H9 (cell line): ENCODE measurements at regions not wholly inside any gene's neighbourhood (a gene's known extent, or its start where the extent isn't known, plus 50 kb on each side); places are given as distances from the start of the nearest gene placed in this dataset.

Experiments used
- DNase-seq: peaks from one replicate; pipeline ENCODE4 v3.0.0-alpha.2; 2017
- H2AFZ ChIP-seq: one replicate; pipeline ENCODE4 v1.6.1; 2013; ENCODE audit warnings: mild to moderate bottlenecking, low read length, control low read depth, moderate library complexity
- H2AK5ac ChIP-seq: 2 replicates; pipeline ENCODE4 v1.6.1; 2013; ENCODE audit warnings: low read length, control low read depth, mixed read lengths; ENCODE audit not compliant: insufficient read length
- H2BK120ac ChIP-seq: one replicate; pipeline ENCODE4 v1.6.1; 2013; ENCODE audit warnings: low read depth, mild to moderate bottlenecking, low read length, control low read depth, inconsistent platforms; ENCODE audit not compliant: poor library complexity, severe bottlenecking
- H2BK12ac ChIP-seq: 2 replicates; pipeline ENCODE4 v1.6.1; 2013; ENCODE audit warnings: low read length, control low read depth, mixed read lengths, low read depth; ENCODE audit not compliant: insufficient read length
- H2BK15ac ChIP-seq: 2 replicates; pipeline ENCODE4 v1.6.1; 2013; ENCODE audit warnings: low read depth, low read length, control low read depth
- H2BK20ac ChIP-seq: one replicate; pipeline ENCODE4 v1.6.1; 2013; ENCODE audit warnings: low read depth, mild to moderate bottlenecking, low read length, control low read depth, inconsistent platforms; ENCODE audit not compliant: poor library complexity, severe bottlenecking
- H2BK5ac ChIP-seq: 2 replicates; pipeline ENCODE4 v1.6.1; 2013; ENCODE audit warnings: low read length, control low read depth, mixed read lengths; ENCODE audit not compliant: insufficient read length
- H3K14ac ChIP-seq: 2 replicates; pipeline ENCODE4 v1.6.1; 2013; ENCODE audit warnings: low read length, control low read depth; ENCODE audit not compliant: insufficient read depth
- H3K18ac ChIP-seq: 2 replicates; pipeline ENCODE4 v1.6.1; 2013; ENCODE audit warnings: low read depth, mild to moderate bottlenecking, mixed read lengths, low read length, control low read depth; ENCODE audit not compliant: insufficient read length
- H3K23ac ChIP-seq: 2 replicates; pipeline ENCODE4 v1.6.1; 2013; ENCODE audit warnings: low read length, control low read depth, mixed read lengths, low read depth; ENCODE audit not compliant: insufficient read length
- H3K23me2 ChIP-seq: 2 replicates; pipeline ENCODE4 v1.6.1; 2013; ENCODE audit warnings: low read depth, mild to moderate bottlenecking, mixed read lengths, low read length, control low read depth; ENCODE audit not compliant: insufficient read length, poor library complexity, severe bottlenecking
- H3K27ac ChIP-seq: 2 replicates; pipeline ENCODE4 v1.5.1; 2013; ENCODE audit warnings: low read length, control low read depth, mixed read lengths, low read depth; ENCODE audit not compliant: insufficient read length
- H3K27me3 ChIP-seq: 2 replicates; pipeline ENCODE4 v1.6.1; 2013; ENCODE audit warnings: low read length, control low read depth, inconsistent platforms; ENCODE audit not compliant: insufficient read depth
- H3K4ac ChIP-seq: 2 replicates; pipeline ENCODE4 v1.6.1; 2013; ENCODE audit warnings: low read depth, mild to moderate bottlenecking, control low read depth, inconsistent platforms, low read length, moderate library complexity
- H3K4me1 ChIP-seq: 2 replicates; pipeline ENCODE4 v1.6.1; 2013; ENCODE audit warnings: low read length, control low read depth, inconsistent platforms; ENCODE audit not compliant: insufficient read depth
- H3K4me2 ChIP-seq: 2 replicates; pipeline ENCODE4 v1.6.1; 2013; ENCODE audit warnings: low read length, control low read depth, mixed read lengths; ENCODE audit not compliant: insufficient read length, insufficient read depth
- H3K56ac ChIP-seq: 2 replicates; pipeline ENCODE4 v1.6.1; 2013; ENCODE audit warnings: low read depth, mild to moderate bottlenecking, mixed read lengths, low read length, control low read depth; ENCODE audit not compliant: insufficient read length
- H3K79me1 ChIP-seq: 2 replicates; pipeline ENCODE4 v1.6.1; 2013; ENCODE audit warnings: low read depth, mild to moderate bottlenecking, moderate library complexity, low read length, control low read depth, inconsistent platforms; ENCODE audit not compliant: insufficient read depth, poor library complexity, severe bottlenecking
- H3K79me2 ChIP-seq: 2 replicates; pipeline ENCODE4 v1.6.1; 2013; ENCODE audit warnings: low read length, control low read depth, inconsistent platforms; ENCODE audit not compliant: insufficient read depth
- H3K9ac ChIP-seq: 2 replicates; pipeline ENCODE4 v1.6.1; 2013; ENCODE audit warnings: low read length, control low read depth, mixed read lengths; ENCODE audit not compliant: insufficient read length; ENCODE audit errors: extremely low read depth
- H3K9me3 ChIP-seq: one replicate; pipeline ENCODE4 v1.6.1; 2013; ENCODE audit warnings: low read depth, low read length, inconsistent platforms; ENCODE audit not compliant: control insufficient read depth
- H3T11ph ChIP-seq: one replicate; pipeline ENCODE4 v1.6.1; 2013; ENCODE audit warnings: mild to moderate bottlenecking, low read length, control low read depth, inconsistent platforms
- H4K20me1 ChIP-seq: one replicate; pipeline ENCODE4 v1.6.1; 2013; ENCODE audit not compliant: control insufficient read depth, insufficient read length, insufficient read depth
- H4K5ac ChIP-seq: 2 replicates; pipeline ENCODE4 v1.6.1; 2013; ENCODE audit warnings: low read depth, mild to moderate bottlenecking, mixed read lengths, low read length, control low read depth; ENCODE audit not compliant: insufficient read length
- H4K8ac ChIP-seq: replicated peaks from 2 replicates; pipeline ENCODE4 v1.6.1; 2013; ENCODE audit warnings: low read length, control low read depth, mixed read lengths, low read depth; ENCODE audit not compliant: insufficient read length
- H4K91ac ChIP-seq: 2 replicates; pipeline ENCODE4 v1.6.1; 2013; ENCODE audit warnings: low read depth, mild to moderate bottlenecking, moderate library complexity, mixed read lengths, low read length, control low read depth; ENCODE audit not compliant: insufficient read length
- H3K27ac Mint-ChIP-seq, 3 experiments: 2 replicates in 2 of 3; 3 replicates in 1 of 3; pipeline ENCODE4 v1.8.0; 2020 to 2021; ENCODE audit warnings: mixed read lengths in 3 of 3, mild to moderate bottlenecking in 1 of 3, moderate library complexity in 1 of 3
- H3K27me3 Mint-ChIP-seq: 2 replicates; pipeline ENCODE4 v1.8.0; 2021; ENCODE audit warnings: low read depth, mild to moderate bottlenecking, moderate library complexity, mixed read lengths
- H3K36me3 Mint-ChIP-seq, 3 experiments: 2 replicates in 2 of 3; 3 replicates in 1 of 3; pipeline ENCODE4 v1.8.0; 2020 to 2021; ENCODE audit warnings: low read depth in 3 of 3, mixed read lengths in 3 of 3; ENCODE audit not compliant: insufficient read depth in 1 of 3
- H3K4me1 Mint-ChIP-seq, 2 experiments: 2 replicates each; pipeline ENCODE4 v1.8.0; 2020; ENCODE audit warnings: mixed read lengths in 2 of 2
- H3K4me3 Mint-ChIP-seq, 2 experiments: 2 replicates in 1 of 2; 3 replicates in 1 of 2; pipeline ENCODE4 v1.8.0; 2020 to 2021; ENCODE audit warnings: mild to moderate bottlenecking in 2 of 2, mixed read lengths in 2 of 2, moderate library complexity in 1 of 2
- H3K9me3 Mint-ChIP-seq, 2 experiments: 2 replicates in 1 of 2; 3 replicates in 1 of 2; pipeline ENCODE4 v1.8.0; 2020; ENCODE audit warnings: mild to moderate bottlenecking in 2 of 2, mixed read lengths in 2 of 2, moderate library complexity in 1 of 2
- WGBS: extraction: QIAGEN DNeasy Blood & Tissue Kit; methylation state at CpG from one replicate; pipeline ENCODE4 v1.1.7; 2013; ENCODE audit warnings: missing lambda C conversion rate, low lambda C conversion rate, mixed read lengths; ENCODE audit not compliant: insufficient read length; ENCODE audit errors: extremely low coverage; 5-methylcytosine and 5-hydroxymethylcytosine counted together
- TF ChIP-seq, protein P1 (sequence below): fragments of 200-600 bp; sonication (generic); conservative IDR thresholded peaks from 3 replicates; pipeline ENCODE4 v1.8.0; 2021; ENCODE audit warnings: antibody characterized with exemption, mild to moderate bottlenecking

- no peak overlapping the region for H2AK5ac ChIP-seq
Measured at GRCh38 chr14:51547701-51548100, 104.0 kb upstream of the FRMD6 start.

More at GRCh38 chr14:51547701-51548100, 104.0 kb upstream of the FRMD6 start:
- no peaks in the 10 kb centered on the region for H3K36me3 Mint-ChIP-seq
- no peaks in the 10 kb centered on the region for H3K79me2 ChIP-seq
- no peak overlapping the region for H2BK120ac ChIP-seq
- no peak overlapping the region for H3K27ac ChIP-seq
- H2AFZ ChIP-seq = no peak overlapping the region
- H4K20me1 ChIP-seq = no peaks in the 10 kb centered on the region
- no peaks in the 10 kb centered on the region for H3K9me3 Mint-ChIP-seq
- H3K9ac ChIP-seq = no peak overlapping the region
- no peaks in the 10 kb centered on the region for H3K4me1 ChIP-seq
- no peaks in the 10 kb centered on the region for H3K27me3 ChIP-seq
- H2BK12ac ChIP-seq = no peak overlapping the region
- no peak overlapping the region for H3K4me2 ChIP-seq
- TF ChIP-seq, protein P1, sequence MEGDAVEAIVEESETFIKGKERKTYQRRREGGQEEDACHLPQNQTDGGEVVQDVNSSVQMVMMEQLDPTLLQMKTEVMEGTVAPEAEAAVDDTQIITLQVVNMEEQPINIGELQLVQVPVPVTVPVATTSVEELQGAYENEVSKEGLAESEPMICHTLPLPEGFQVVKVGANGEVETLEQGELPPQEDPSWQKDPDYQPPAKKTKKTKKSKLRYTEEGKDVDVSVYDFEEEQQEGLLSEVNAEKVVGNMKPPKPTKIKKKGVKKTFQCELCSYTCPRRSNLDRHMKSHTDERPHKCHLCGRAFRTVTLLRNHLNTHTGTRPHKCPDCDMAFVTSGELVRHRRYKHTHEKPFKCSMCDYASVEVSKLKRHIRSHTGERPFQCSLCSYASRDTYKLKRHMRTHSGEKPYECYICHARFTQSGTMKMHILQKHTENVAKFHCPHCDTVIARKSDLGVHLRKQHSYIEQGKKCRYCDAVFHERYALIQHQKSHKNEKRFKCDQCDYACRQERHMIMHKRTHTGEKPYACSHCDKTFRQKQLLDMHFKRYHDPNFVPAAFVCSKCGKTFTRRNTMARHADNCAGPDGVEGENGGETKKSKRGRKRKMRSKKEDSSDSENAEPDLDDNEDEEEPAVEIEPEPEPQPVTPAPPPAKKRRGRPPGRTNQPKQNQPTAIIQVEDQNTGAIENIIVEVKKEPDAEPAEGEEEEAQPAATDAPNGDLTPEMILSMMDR = no peak
- no peak overlapping the region for H4K91ac ChIP-seq
- WGBS = no CpG with 5 or more reads among the region's 2 CpGs
- H3K56ac ChIP-seq = no peak overlapping the region
- peaks cover 7% of the 10 kb centered on the region in 2 experiments for H3K4me1 Mint-ChIP-seq
- H3K23ac ChIP-seq = no peak overlapping the region
- H3K18ac ChIP-seq = no peak overlapping the region
- H4K8ac ChIP-seq = no peak overlapping the region
- H3K4me3 Mint-ChIP-seq = no peak overlapping the region
- no peaks in the 10 kb centered on the region for H3K27me3 Mint-ChIP-seq
- H3T11ph ChIP-seq = no peak overlapping the region
- no peak overlapping the region for H3K14ac ChIP-seq
- no peak overlapping the region for H3K27ac Mint-ChIP-seq
- no peak overlapping the region for H2BK20ac ChIP-seq
- H3K4ac ChIP-seq = no peak overlapping the region
- DNase-seq = no peak
- no peaks in the 10 kb centered on the region for H3K9me3 ChIP-seq
- no peak overlapping the region for H4K5ac ChIP-seq
- no peak overlapping the region for H2BK5ac ChIP-seq
- H3K23me2 ChIP-seq = no peaks in the 10 kb centered on the region
- no peaks in the 10 kb centered on the region for H3K79me1 ChIP-seq
- H2BK15ac ChIP-seq = no peak overlapping the region
